ENCODE measurements at regions not wholly inside any gene's neighbourhood (a gene's known extent, or its start where the extent isn't known, plus 50 kb on each side); places are given as distances from the start of the nearest gene placed in this dataset.

DNA sequence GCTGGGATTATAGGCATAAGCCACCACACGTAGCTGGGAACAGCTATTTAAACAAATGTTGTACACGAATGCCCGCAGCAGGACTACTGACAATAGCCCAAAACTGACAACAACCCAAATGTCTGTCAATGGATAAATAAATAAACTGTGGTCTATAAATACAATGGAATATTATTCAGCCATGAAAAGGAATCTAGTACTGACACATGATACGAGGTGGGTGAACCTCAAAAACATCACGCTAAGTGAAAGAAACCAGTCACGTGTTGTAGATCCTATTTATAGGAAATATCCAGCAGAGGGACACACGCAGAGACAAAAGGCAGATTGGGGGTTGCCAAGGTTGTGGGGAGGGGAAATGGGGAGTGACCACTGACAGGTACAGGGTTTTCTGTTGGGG lies 390.0 kb upstream of the TNRC6C start:
- peaks cover 6% of the 10 kb centered on the region for H3K4me1 Mint-ChIP-seq
- DNase-seq (ENCODE audit: low spot score in 2 of 2): no peak
- no peak overlapping the region for H3K4me3 Mint-ChIP-seq
- no peak overlapping the region for H3K27ac Mint-ChIP-seq
- no peak for ATAC-seq
- no peaks in the 10 kb centered on the region for H3K9me3 Mint-ChIP-seq
- H3K36me3 Mint-ChIP-seq: no peaks in the 10 kb centered on the region

DNA sequence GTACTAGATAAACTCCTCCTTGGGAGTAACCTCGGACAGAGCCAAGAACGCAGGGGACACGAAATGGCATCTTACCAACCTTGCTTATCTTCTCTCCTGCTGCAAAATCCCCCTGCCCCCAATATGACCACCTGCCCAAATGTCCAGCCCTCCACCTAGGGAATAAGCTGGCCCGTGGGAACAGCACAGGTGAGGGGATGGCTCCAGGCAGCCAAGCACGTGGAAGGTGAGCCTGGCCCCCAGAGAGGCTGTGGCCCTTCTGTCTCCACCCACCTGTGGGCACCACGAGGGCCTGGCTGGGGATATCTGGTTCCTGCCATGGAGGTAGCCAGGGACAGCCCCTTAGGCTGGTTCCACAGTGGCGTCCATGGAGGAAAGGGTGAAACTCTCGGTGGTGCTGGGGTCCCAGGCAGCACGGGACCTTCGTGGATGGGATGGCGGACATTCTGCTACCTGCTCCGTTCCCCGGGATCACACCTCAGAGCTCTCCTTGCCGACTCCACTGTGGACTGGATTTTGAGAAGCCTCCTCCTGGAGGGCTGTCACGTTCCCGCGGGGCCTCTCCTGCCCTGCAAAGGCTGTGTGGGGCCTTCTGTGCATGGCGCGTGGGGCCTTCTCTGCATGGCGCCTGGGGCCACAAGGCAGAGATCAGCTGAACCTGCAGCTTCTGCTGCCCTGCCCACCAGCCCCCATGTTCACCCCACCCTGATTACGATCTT lies 388.5 kb upstream of the TNRC6C start:
- no peak overlapping the region for H3K27ac Mint-ChIP-seq
- H3K9me3 Mint-ChIP-seq: no peaks in the 10 kb centered on the region
- H3K4me1 Mint-ChIP-seq: peaks cover 6% of the 10 kb centered on the region
- DNase-seq (ENCODE audit: low spot score in 2 of 2) (no peak), ATAC-seq (no peak)
- no peaks in the 10 kb centered on the region for H3K36me3 Mint-ChIP-seq
- no peak overlapping the region for H3K4me3 Mint-ChIP-seq

DNA sequence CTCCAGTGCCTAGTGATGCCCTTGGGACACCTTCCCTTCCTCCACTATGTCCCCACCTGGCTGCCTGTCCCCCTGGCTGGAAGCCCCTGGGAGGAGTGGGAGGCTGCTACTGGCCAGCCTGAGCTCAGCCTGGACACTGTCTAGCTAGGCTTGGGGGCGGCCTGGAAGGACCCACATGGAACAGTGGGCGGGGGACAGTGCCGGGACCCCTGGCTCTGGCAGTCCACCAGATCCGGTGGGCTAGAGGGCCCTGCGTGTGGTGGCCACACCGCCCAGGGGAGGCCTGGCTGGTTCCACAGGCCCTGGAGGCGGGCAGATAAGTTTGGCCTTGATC lies 388.0 kb upstream of the TNRC6C start:
- Mint-ChIP-seq H3K4me1 (peaks cover 6% of the 10 kb centered on the region), H3K27ac (no peak overlapping the region), H3K36me3 (no peaks in the 10 kb centered on the region), H3K4me3 (no peak overlapping the region), H3K9me3 (no peaks in the 10 kb centered on the region)
- no peak for ATAC-seq
- no peak for DNase-seq (ENCODE audit: low spot score in 2 of 2)

DNA sequence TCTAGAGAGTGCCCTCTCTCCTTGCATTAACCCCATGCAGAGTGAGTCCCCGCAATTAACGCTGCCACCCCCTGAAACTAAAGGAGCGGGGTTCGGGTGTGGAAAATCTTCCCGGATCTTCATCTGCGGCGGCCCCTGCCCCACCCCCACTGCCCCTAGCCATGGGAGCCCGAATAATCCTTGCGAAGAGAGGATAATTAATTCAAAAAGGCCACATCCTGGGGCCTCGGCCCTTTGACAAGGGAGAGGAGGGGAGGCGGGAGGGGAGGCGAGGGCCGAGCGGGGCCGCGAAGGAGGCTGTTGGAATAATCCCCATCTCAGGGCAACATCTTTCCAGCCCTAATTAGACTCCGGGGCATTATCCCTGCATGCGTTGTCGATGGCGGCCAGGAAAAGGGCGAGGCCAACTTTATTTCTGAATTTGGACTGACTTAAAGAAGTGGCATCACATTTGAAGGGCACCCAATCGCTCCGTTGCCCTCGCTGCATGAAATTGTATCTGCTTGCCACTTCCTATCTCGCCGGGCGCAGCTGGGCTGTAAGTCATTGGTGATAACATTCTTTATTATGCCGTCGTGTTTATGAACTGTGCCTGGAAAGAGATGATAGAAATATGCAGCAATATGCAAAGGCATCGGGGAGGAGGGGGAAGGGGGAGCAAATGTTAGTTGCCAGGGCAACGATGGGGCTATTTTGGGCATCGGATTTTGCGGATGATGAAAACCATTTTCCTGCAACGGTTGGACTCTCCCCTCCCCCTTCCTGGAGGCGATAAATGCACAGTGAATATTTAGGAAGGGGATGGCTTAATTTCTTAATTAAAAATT lies 387.1 kb upstream of the TNRC6C start:
- Mint-ChIP-seq H3K9me3 (no peaks in the 10 kb centered on the region), H3K36me3 (no peaks in the 10 kb centered on the region), H3K27ac (no peak overlapping the region), H3K4me1 (peaks cover 6% of the 10 kb centered on the region), H3K4me3 (peak overlapping the region; percentile 27)
- no peak for DNase-seq (ENCODE audit: low spot score in 2 of 2)
- ATAC-seq: no peak

GRCh38 chr17:77572065-77572601 lies 386.4 kb upstream of the TNRC6C start:
- DNase-seq (ENCODE audit: low spot score in 2 of 2): no peak
- no peak for ATAC-seq
- Mint-ChIP-seq H3K4me3 (peak overlapping the region; percentile 27), H3K9me3 (no peaks in the 10 kb centered on the region), H3K36me3 (no peaks in the 10 kb centered on the region), H3K4me1 (peaks cover 6% of the 10 kb centered on the region), H3K27ac (no peak overlapping the region)

- no peak overlapping the region for H3K4me3 Mint-ChIP-seq
- no peak for DNase-seq (ENCODE audit: low spot score in 2 of 2)
- ATAC-seq: no peak
- H3K9me3 Mint-ChIP-seq: no peaks in the 10 kb centered on the region
- H3K4me1 Mint-ChIP-seq: peaks cover 6% of the 10 kb centered on the region
- no peaks in the 10 kb centered on the region for H3K36me3 Mint-ChIP-seq
- H3K27ac Mint-ChIP-seq: peak overlapping the region; percentile 59
These were observed 385.7 kb upstream of the TNRC6C start for GRCh38 chr17:77572851-77573250.

DNA sequence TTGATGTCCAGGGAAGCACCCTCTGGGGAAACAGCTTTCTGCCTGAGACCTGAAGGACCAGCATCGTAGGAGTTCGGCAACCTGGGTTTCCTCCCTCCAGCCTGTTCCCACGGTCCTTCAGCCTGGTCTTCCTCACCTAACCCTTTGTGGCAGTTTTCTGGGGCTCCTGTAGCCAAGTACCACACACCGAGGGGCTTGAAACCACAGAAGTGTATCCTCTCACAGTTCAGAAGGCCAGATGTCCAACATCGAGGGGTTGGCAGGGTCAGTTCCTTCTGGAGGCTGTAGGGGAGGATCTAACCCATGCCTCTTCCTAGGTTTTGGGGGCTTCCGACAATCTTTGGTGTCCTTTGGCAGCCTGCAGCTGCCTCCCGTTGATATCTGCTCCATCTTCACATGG lies 381.0 kb upstream of the TNRC6C start:
- Mint-ChIP-seq H3K36me3 (no peaks in the 10 kb centered on the region), H3K4me1 (no peaks in the 10 kb centered on the region), H3K4me3 (no peak overlapping the region), H3K9me3 (no peaks in the 10 kb centered on the region), H3K27ac (no peak overlapping the region)
- ATAC-seq (no peak), DNase-seq (ENCODE audit: low spot score in 2 of 2) (no peak)

GRCh38 chr17:77579131-77579530 lies 379.4 kb upstream of the TNRC6C start:
- Mint-ChIP-seq H3K36me3 (no peaks in the 10 kb centered on the region), H3K27ac (no peak overlapping the region), H3K9me3 (no peaks in the 10 kb centered on the region), H3K4me3 (no peak overlapping the region), H3K4me1 (no peaks in the 10 kb centered on the region)
- no peak for DNase-seq (ENCODE audit: low spot score in 2 of 2)
- no peak for ATAC-seq

GRCh38 chr17:77579682-77580081 lies 378.8 kb upstream of the TNRC6C start:
- Mint-ChIP-seq H3K4me3 (no peak overlapping the region), H3K9me3 (no peaks in the 10 kb centered on the region), H3K27ac (no peak overlapping the region), H3K4me1 (no peaks in the 10 kb centered on the region), H3K36me3 (no peaks in the 10 kb centered on the region)
- ATAC-seq: no peak
- no peak for DNase-seq (ENCODE audit: low spot score in 2 of 2)

- Mint-ChIP-seq H3K36me3 (no peaks in the 10 kb centered on the region), H3K9me3 (no peaks in the 10 kb centered on the region), H3K4me3 (no peak overlapping the region), H3K27ac (no peak overlapping the region), H3K4me1 (no peaks in the 10 kb centered on the region)
- DNase-seq (ENCODE audit: low spot score in 2 of 2) (no peak), ATAC-seq (no peak)
These were observed 377.8 kb upstream of the TNRC6C start for GRCh38 chr17:77580531-77581270.

DNA sequence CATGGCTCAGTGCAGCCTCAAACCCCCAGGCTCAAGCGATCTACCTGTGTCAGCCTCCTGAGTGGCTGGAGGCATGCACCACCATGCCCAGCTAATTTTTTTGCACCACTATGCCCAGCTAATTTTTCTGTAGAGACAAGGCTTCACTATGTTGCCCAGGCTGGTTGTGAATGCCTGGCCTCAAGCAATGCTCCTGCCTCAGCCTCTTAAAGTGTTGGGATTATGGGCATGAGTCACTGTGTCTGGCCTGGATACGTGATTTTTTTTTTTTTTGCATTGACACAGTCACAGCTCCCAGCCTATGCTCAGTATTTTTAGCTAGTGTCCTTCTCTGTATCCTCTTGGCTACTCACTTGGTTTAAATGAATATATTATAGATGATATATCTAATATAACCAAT lies 377.0 kb upstream of the TNRC6C start:
- ATAC-seq (no peak), DNase-seq (ENCODE audit: low spot score in 2 of 2) (no peak)
- no peaks in the 10 kb centered on the region for H3K36me3 Mint-ChIP-seq
- H3K4me1 Mint-ChIP-seq: no peaks in the 10 kb centered on the region
- no peaks in the 10 kb centered on the region for H3K9me3 Mint-ChIP-seq
- no peak overlapping the region for H3K4me3 Mint-ChIP-seq
- no peak overlapping the region for H3K27ac Mint-ChIP-seq

GRCh38 chr17:77585142-77585860 lies 373.2 kb upstream of the TNRC6C start:
- Mint-ChIP-seq H3K4me1 (no peaks in the 10 kb centered on the region), H3K36me3 (no peaks in the 10 kb centered on the region), H3K9me3 (peaks cover 3% of the 10 kb centered on the region), H3K27ac (no peak overlapping the region), H3K4me3 (no peak overlapping the region)
- DNase-seq (ENCODE audit: low spot score in 2 of 2) (no peak), ATAC-seq (no peak)

GRCh38 chr17:77590951-77591735 lies 367.4 kb upstream of the TNRC6C start:
- Mint-ChIP-seq H3K36me3 (no peaks in the 10 kb centered on the region), H3K9me3 (peaks cover 3% of the 10 kb centered on the region), H3K27ac (no peak overlapping the region), H3K4me3 (no peak overlapping the region), H3K4me1 (peaks cover 10% of the 10 kb centered on the region)
- no peak for ATAC-seq
- DNase-seq (ENCODE audit: low spot score in 2 of 2): no peak

DNA sequence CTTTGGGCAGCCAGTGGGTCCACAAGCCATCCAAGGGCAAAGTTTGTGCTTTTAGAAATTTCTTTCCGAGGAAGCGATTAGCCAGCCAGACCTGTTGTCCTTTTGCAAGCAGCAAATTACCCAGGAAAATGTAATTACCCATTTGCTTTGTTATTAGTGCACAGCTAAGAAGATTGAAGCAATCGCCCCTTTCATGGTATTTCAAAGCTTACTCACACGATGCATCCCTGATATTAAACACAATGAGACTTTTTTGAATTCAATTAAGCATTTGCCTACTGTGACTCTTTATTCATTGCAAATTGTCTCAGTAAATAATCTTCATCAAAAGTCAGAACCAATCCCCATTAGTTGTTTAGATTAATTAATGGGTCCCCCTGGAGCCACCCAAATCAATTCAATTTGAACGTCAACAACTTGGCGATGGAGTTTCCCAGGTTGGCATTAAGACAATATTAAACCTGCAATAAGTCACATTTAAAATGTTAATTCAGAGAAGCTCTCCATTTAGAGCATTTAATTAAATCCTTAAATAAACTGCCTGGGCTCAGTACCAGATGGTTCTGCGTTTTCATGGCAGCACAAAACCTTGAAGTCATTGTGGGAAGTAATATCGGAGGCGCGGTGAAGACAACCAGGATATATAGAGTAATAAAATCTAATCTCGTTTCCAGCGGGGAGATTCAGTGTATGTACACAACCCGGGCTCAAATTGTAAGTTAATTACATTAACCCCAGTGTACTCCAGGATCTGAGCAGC lies 366.2 kb upstream of the TNRC6C start:
- ATAC-seq: no peak
- DNase-seq (ENCODE audit: low spot score in 2 of 2): no peak
- Mint-ChIP-seq H3K36me3 (no peaks in the 10 kb centered on the region), H3K4me3 (no peak overlapping the region), H3K9me3 (peaks cover 3% of the 10 kb centered on the region), H3K27ac (no peak overlapping the region), H3K4me1 (peaks cover 10% of the 10 kb centered on the region)

Data from stimulated activated effector memory CD8-positive, alpha-beta T cell treated with anti-CD3 and anti-CD28 coated beads, Interleukin-12 subunit alpha, Interleukin-12 subunit beta, amount 100 ng/mL, for 72 hours (primary cell).